Activated naive CD4-positive, alpha-beta T cell treated with anti-CD3 and anti-CD28 coated beads for 36 hours (primary cell): ENCODE measurements at regions not wholly inside any gene's neighbourhood (a gene's known extent, or its start where the extent isn't known, plus 50 kb on each side); places are given as distances from the start of the nearest gene placed in this dataset.
"Not testable (repeated sequence)": the region's sequence is repeated elsewhere in the genome, so short reads cannot be mapped to it uniquely, and the experiment has no call there.

ENCODE experiments used
- CTCF ChIA-PET: fragments of 350-600 bp; sonication (Branson Sonifier 250); formaldehyde crosslinking; loops from one replicate; lab custom pipeline; 2021; ENCODE audit warnings: antibody characterized with exemption; lab: Charles Lee
- DNase-seq: peaks from one replicate; pipeline ENCODE4 v3.0.0-alpha.2; 2020
- H3K27ac Mint-ChIP-seq: one replicate; pipeline ENCODE4 v1.8.0; 2021; ENCODE audit warnings: mild to moderate bottlenecking, mixed read lengths
- H3K27me3 Mint-ChIP-seq: one replicate; pipeline ENCODE4 v1.8.0; 2021; ENCODE audit warnings: low read depth, mixed read lengths
- H3K36me3 Mint-ChIP-seq: one replicate; pipeline ENCODE4 v1.8.0; 2021; ENCODE audit warnings: low read depth, mixed read lengths
- H3K4me1 Mint-ChIP-seq: one replicate; pipeline ENCODE4 v1.8.0; 2021; ENCODE audit warnings: low read depth, mixed read lengths
- H3K4me3 Mint-ChIP-seq: one replicate; pipeline ENCODE4 v1.8.0; 2021; ENCODE audit warnings: mild to moderate bottlenecking, moderate library complexity, mixed read lengths
- H3K9me3 Mint-ChIP-seq: one replicate; pipeline ENCODE4 v1.8.0; 2021; ENCODE audit warnings: mixed read lengths
- intact Hi-C: fragments of 100-400 bp; cut with micrococcal nuclease; formaldehyde crosslinking; loops from one replicate; pipeline ENCODE4 v1.15.1; 2023

GRCh38 chr6:51472745-51473487, 614.5 kb downstream of the PKHD1 start:
- Mint-ChIP-seq H3K4me3 (no peak overlapping the region), H3K27me3 (no peaks in the 10 kb centered on the region), H3K36me3 (no peaks in the 10 kb centered on the region), H3K9me3 (no peaks in the 10 kb centered on the region), H3K4me1 (no peaks in the 10 kb centered on the region), H3K27ac (no peak overlapping the region)
- CTCF ChIA-PET, result no interaction called here
- intact Hi-C loops, result no loop called here
- DNase-seq, result no peak

DNA sequence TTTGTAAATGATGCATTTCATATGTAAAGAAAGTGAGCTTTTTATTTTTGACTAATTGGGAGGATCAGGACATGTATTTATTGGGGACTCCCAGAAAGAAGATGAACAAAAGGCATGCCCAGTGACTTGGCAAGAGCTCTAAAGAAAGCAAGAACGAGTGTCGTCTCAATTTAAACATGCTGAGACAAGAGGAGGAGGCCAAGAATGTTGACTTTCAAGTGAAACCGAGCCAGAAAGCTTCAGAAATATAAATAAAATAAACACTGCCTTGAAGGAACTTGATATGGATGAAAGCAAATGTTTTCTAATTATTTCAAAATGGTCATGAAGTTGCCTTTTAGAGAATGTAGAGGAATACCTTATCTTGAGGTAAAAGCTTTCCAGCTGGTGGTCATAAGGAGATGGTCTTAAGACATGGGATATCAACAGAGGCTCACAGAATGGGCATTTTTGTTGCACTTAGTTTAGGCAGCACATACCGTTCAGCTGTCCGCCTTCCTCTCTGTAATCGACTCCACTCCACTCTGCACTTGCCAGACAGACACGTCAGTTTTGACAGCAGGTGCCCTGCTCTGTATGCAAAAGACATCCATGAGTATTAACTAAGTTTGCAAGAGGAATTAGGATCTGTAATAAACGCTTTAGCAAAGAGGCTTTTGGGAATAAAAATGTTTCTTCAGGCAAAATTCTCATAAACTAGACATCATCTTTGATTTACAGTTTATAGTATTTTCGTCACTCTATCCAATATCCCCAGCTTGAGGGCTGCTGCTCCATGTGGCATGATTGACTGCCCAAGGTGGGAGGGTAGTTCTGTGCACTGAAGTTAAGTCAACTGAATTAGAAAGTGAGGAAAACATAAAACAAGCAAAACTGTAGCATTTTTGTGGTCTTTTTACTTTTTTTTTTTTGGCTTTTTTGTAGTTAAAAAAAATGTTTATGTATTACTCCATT, 613.1 kb downstream of the PKHD1 start:
- CTCF ChIA-PET, result no interaction called here
- DNase-seq, result no peak

GRCh38 chr6:51477711-51478311, 609.6 kb downstream of the PKHD1 start:
- DNase-seq, result no peak
- H3K36me3 Mint-ChIP-seq, result no peaks in the 10 kb centered on the region
- CTCF ChIA-PET, result no interaction called here
- H3K27me3 Mint-ChIP-seq, result no peaks in the 10 kb centered on the region
- no peaks in the 10 kb centered on the region for H3K4me1 Mint-ChIP-seq
- H3K9me3 Mint-ChIP-seq, result peaks cover 3% of the 10 kb centered on the region
- intact Hi-C loops, result no loop called here
- H3K27ac Mint-ChIP-seq, result no peak overlapping the region
- no peak overlapping the region for H3K4me3 Mint-ChIP-seq

More for the DNA sequence above, 613.1 kb downstream of the PKHD1 start:
- Mint-ChIP-seq H3K9me3 (peaks cover 1% of the 10 kb centered on the region), H3K4me1 (no peaks in the 10 kb centered on the region), H3K27ac (no peak overlapping the region), H3K36me3 (no peaks in the 10 kb centered on the region), H3K27me3 (no peaks in the 10 kb centered on the region), H3K4me3 (no peak overlapping the region)
- intact Hi-C loops, result no loop called here

GRCh38 chr6:51479296-51479695, 608.1 kb downstream of the PKHD1 start:
- H3K4me3 Mint-ChIP-seq, result no peak overlapping the region
- no peak overlapping the region for H3K27ac Mint-ChIP-seq
- H3K36me3 Mint-ChIP-seq, result no peaks in the 10 kb centered on the region
- intact Hi-C loops, result no loop called here
- H3K27me3 Mint-ChIP-seq, result no peaks in the 10 kb centered on the region
- no peak for DNase-seq
- CTCF ChIA-PET, result interaction anchor here (0.7 kb wide), 1 partner anchor 15 kb away, joined by 3 read pairs; no protein-coding TSS in a partner anchor
- no peaks in the 10 kb centered on the region for H3K4me1 Mint-ChIP-seq
- peaks cover 7% of the 10 kb centered on the region for H3K9me3 Mint-ChIP-seq

GRCh38 chr6:51480040-51480439, 607.4 kb downstream of the PKHD1 start:
- CTCF ChIA-PET, result interaction anchor here (0.7 kb wide), 1 partner anchor 14 kb away, joined by 3 read pairs; no protein-coding TSS in a partner anchor
- H3K4me1 Mint-ChIP-seq, result no peaks in the 10 kb centered on the region
- no peaks in the 10 kb centered on the region for H3K27me3 Mint-ChIP-seq
- no peak overlapping the region for H3K4me3 Mint-ChIP-seq
- intact Hi-C loops, result no loop called here
- H3K27ac Mint-ChIP-seq, result no peak overlapping the region
- DNase-seq, result no peak
- H3K9me3 Mint-ChIP-seq, result peaks cover 7% of the 10 kb centered on the region
- H3K36me3 Mint-ChIP-seq, result no peaks in the 10 kb centered on the region

- H3K27ac Mint-ChIP-seq, CTCF ChIA-PET, DNase-seq, H3K36me3 Mint-ChIP-seq, H3K27me3 Mint-ChIP-seq, H3K4me1 Mint-ChIP-seq, intact Hi-C loops, H3K4me3 Mint-ChIP-seq, H3K9me3 Mint-ChIP-seq: not testable (repeated sequence)
These were observed 601.5 kb downstream of the PKHD1 start for GRCh38 chr6:51485869-51486268.

DNA sequence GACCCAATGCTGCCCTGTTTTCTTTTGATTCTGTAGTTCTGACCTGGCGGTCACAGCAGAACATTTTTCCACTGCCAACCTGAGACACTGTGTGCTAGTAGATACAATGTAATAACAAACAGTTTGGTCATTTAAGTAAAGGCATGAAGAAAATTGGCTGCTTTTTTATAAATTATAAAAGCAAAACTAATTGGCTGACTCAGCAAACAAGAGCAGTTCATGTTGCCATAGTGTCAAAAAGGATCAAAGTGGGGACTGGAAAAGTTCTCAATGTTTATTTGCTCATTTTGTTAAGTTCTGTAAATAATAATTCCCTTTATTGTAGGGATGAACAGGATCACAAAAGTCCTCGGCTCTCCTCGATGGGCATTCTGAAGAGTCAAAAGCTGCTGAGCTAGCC, 599.5 kb downstream of the PKHD1 start:
- intact Hi-C loops, result no loop called here
- Mint-ChIP-seq H3K27me3 (no peaks in the 10 kb centered on the region), H3K4me1 (no peaks in the 10 kb centered on the region), H3K27ac (no peak overlapping the region), H3K4me3 (no peak overlapping the region), H3K9me3 (peaks cover 4% of the 10 kb centered on the region), H3K36me3 (no peaks in the 10 kb centered on the region)
- CTCF ChIA-PET, result no interaction called here
- DNase-seq, result no peak

DNA sequence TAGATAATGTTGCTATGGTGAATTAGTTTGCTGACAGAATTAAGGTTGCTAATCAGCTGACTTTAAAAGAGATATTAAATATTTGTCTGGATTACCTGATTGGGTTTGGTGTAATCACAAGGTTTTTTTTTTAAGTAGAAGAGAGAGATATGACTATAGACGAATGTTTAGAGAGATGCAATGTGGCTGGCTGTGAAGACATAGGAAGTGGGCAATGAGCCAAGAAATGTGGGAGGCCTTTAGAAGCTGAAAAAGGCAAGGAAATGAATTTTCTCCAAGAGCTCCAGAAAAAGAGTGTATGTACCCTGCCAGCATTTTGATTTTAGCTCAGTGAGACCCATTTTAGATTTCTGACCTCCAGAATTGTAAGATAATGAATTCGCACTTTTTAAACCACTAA, 598.3 kb downstream of the PKHD1 start:
- Mint-ChIP-seq H3K27me3 (no peaks in the 10 kb centered on the region), H3K4me3 (no peak overlapping the region), H3K4me1 (no peaks in the 10 kb centered on the region), H3K27ac (no peak overlapping the region), H3K36me3 (no peaks in the 10 kb centered on the region), H3K9me3 (no peaks in the 10 kb centered on the region)
- no peak for DNase-seq
- intact Hi-C loops, result no loop called here
- CTCF ChIA-PET, result interaction anchor here (0.5 kb wide), 1 partner anchor 84 kb away, joined by 3 read pairs; no protein-coding TSS in a partner anchor

GRCh38 chr6:51490101-51490500, 597.3 kb downstream of the PKHD1 start:
- H3K4me1 Mint-ChIP-seq, result no peaks in the 10 kb centered on the region
- H3K27me3 Mint-ChIP-seq, result no peaks in the 10 kb centered on the region
- intact Hi-C loops, result no loop called here
- H3K27ac Mint-ChIP-seq, result no peak overlapping the region
- H3K36me3 Mint-ChIP-seq, result no peaks in the 10 kb centered on the region
- H3K9me3 Mint-ChIP-seq, result no peaks in the 10 kb centered on the region
- CTCF ChIA-PET, result no interaction called here
- H3K4me3 Mint-ChIP-seq, result no peak overlapping the region
- no peak for DNase-seq

DNA sequence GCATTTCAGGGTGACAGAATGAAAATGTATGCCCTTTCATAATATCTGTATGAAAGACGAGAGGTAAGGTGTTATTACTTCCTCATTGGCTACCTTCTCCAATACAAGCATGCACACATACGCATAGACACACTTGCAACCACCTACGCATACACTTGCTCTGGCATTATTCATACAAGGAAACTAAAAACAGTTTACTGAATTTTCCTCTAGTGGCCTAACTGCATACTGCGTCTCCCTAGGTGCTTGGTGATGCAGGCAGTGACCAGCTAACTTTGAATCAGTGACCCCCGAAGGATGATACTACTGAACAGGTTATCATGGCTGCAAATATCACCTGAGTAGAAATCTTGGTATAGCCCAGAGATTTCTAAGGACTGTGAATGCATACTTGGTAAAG, 593.1 kb downstream of the PKHD1 start:
- H3K27ac Mint-ChIP-seq, result no peak overlapping the region
- intact Hi-C loops, result no loop called here
- no peaks in the 10 kb centered on the region for H3K4me1 Mint-ChIP-seq
- H3K27me3 Mint-ChIP-seq, result no peaks in the 10 kb centered on the region
- DNase-seq, result no peak
- H3K36me3 Mint-ChIP-seq, result no peaks in the 10 kb centered on the region
- H3K4me3 Mint-ChIP-seq, result no peak overlapping the region
- no peaks in the 10 kb centered on the region for H3K9me3 Mint-ChIP-seq
- CTCF ChIA-PET, result interaction anchor here (0.8 kb wide), 1 partner anchor 15 kb away, joined by 3 read pairs; no protein-coding TSS in a partner anchor

DNA sequence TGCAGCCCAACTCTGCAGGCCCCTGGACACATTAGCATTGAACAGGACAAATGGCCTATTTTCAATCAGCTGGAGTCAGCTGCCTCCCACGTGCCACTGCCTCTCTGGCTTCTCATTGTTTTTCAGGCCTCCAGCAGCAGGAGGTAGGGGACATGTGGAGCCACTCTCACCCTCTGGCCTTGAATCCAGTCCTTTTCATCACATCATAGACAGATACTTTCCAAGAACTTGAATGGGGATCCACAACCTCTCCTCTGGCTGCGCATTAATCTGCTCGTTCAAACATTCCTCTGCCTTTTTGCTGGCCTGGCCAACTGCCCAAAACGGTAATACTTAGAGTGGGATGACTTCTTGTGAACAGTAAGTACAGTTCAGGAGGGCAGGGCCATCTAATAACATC, 592.3 kb downstream of the PKHD1 start:
- Mint-ChIP-seq H3K4me3 (no peak overlapping the region), H3K27me3 (no peaks in the 10 kb centered on the region), H3K9me3 (no peaks in the 10 kb centered on the region), H3K27ac (no peak overlapping the region), H3K36me3 (no peaks in the 10 kb centered on the region), H3K4me1 (no peaks in the 10 kb centered on the region)
- CTCF ChIA-PET, result interaction anchor here (0.6 kb wide), 1 partner anchor 161 kb away, joined by 3 read pairs; no protein-coding TSS in a partner anchor
- no peak for DNase-seq
- intact Hi-C loops, result no loop called here
